ENCODE measurements at regions not wholly inside any gene's neighbourhood (a gene's known extent, or its start where the extent isn't known, plus 50 kb on each side); places are given as distances from the start of the nearest gene placed in this dataset.

DNA sequence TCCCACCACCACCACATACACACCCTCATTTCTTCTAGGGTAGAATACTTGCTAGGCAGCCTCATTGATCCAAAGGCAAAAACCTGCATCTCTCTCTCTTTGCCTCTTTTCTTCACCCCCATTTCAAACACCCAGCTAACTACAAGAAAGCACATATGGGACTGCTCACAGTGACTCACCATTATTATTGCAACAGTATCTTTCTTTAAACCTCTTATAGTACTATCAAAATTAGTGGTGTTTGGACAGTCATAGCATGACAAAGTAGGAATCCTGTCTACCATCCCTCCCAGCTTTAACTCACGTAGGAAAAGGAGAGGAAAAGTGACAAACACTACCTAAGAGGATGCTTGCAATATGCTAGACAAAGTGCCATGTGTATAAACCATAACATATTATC is 422.5 kb upstream of the CRIM1 start:
- H3K79me2 ChIP-seq (ENCODE audit: control insufficient read depth in 1 of 2, insufficient read depth in 2 of 2, low read length in 2 of 2) = no peaks in the 10 kb centered on the region
- no peak overlapping the region for H2BK5ac ChIP-seq (ENCODE audit: low read depth, low read length)
- no peaks in the 10 kb centered on the region for H3K27me3 ChIP-seq (replicated peaks in 1 of 4; ENCODE audit: control insufficient read depth in 3 of 4, extremely low read depth in 1 of 4, insufficient read depth in 3 of 4, low read length in 3 of 4)
- no peak overlapping the region for H3K4me2 ChIP-seq (ENCODE audit: insufficient read depth in 1 of 2, low read depth in 2 of 2, low read length in 2 of 2)
- H3K4me3 ChIP-seq (ENCODE audit: extremely low read depth in 1 of 4, insufficient read depth in 2 of 4, low read depth in 3 of 4, low read length in 4 of 4) = no peak overlapping the region
- H4K8ac ChIP-seq (ENCODE audit: extremely low read depth, insufficient read depth, low read length) = no peak overlapping the region
- no peak overlapping the region for H3K4ac ChIP-seq (replicated peaks; ENCODE audit: insufficient read length, low read depth, low read length)
- no peak overlapping the region for H3K27ac ChIP-seq (ENCODE audit: low read depth, low read length)
- no peaks in the 10 kb centered on the region for H3K79me1 ChIP-seq (ENCODE audit: low read depth, low read length)
- H3K4me1 ChIP-seq (replicated peaks in 1 of 4; ENCODE audit: control insufficient read depth in 3 of 4, insufficient read depth in 4 of 4, low read length in 3 of 4) = no peaks in the 10 kb centered on the region
- H3K23me2 ChIP-seq (ENCODE audit: low read depth, low read length) = no peaks in the 10 kb centered on the region
- H4K20me1 ChIP-seq (replicated peaks in 1 of 2; ENCODE audit: control insufficient read depth in 1 of 2, insufficient read depth in 2 of 2, low read length in 2 of 2) = no peaks in the 10 kb centered on the region
- no peak overlapping the region for H3K9ac ChIP-seq (replicated peaks in 1 of 4; ENCODE audit: extremely low read depth in 1 of 4, low read depth in 3 of 4, low read length in 3 of 4)
- FAIRE-seq = no peak
- no peak overlapping the region for H2AFZ ChIP-seq (ENCODE audit: low read length)
- no peaks in the 10 kb centered on the region for H3K9me3 ChIP-seq (ENCODE audit: insufficient read depth in 2 of 2, low read depth in 1 of 2, low read length in 1 of 2)
- no peak overlapping the region for H4K91ac ChIP-seq (replicated peaks; ENCODE audit: insufficient read length, low read length)
- H2AK5ac ChIP-seq (ENCODE audit: low read depth, low read length) = no peak overlapping the region
- H2BK15ac ChIP-seq (ENCODE audit: low read length) = no peak overlapping the region
- DNase-seq (ENCODE audit: low read depth in 1 of 2, low spot score in 2 of 2) = no peak
- H2BK120ac ChIP-seq (replicated peaks; ENCODE audit: low read depth, low read length) = no peak overlapping the region
- no peak overlapping the region for H3K14ac ChIP-seq (ENCODE audit: insufficient read length)
- no peaks in the 10 kb centered on the region for H3K36me3 ChIP-seq (ENCODE audit: control insufficient read depth in 2 of 4, insufficient read depth in 4 of 4, low read length in 3 of 4)
- H2BK12ac ChIP-seq (ENCODE audit: low read depth, low read length) = no peak overlapping the region
- 87% methylated on average over 1 of the region's 1 CpG; no CpG with 5 or more reads in 1 of the 2 experiments for WGBS, 2 experiments (ENCODE audit: extremely low coverage in 1 of 2, insufficient coverage in 1 of 2, insufficient read length in 1 of 2, insufficient replicate concordance in 2 of 2, low coverage in 1 of 2, low lambda C conversion rate in 2 of 2, missing lambda C conversion rate in 1 of 2)
- H3K18ac ChIP-seq (ENCODE audit: extremely low read depth, low read length) = no peak overlapping the region
- CTCF ChIA-PET (ENCODE audit: partially characterized antibody) = interaction anchor here (0.6 to 1.9 kb wide), 4 partner anchors 13 to 1202 kb away, joined by 3 to 4 read pairs (median 4); no protein-coding TSS in a partner anchor
- H3K56ac ChIP-seq (replicated peaks; ENCODE audit: insufficient read length, low read depth, low read length) = no peak overlapping the region
- no peak overlapping the region for H2BK20ac ChIP-seq (ENCODE audit: low read length)
- H3K23ac ChIP-seq (ENCODE audit: insufficient read length) = no peak overlapping the region
- H4K5ac ChIP-seq (ENCODE audit: insufficient read length, low read depth, low read length) = no peak overlapping the region
- POLR2A ChIA-PET (ENCODE audit: partially characterized antibody) = no interaction called here
- no peak for TF ChIP-seq KDM1A (IDR thresholded peaks at IDR 0.05; ENCODE audit: borderline replicate concordance, low read length)
- TF ChIP-seq E2F6 (IDR thresholded peaks at IDR 0.05) = no peak
- TF ChIP-seq CEBPB (IDR thresholded peaks at IDR 0.05; ENCODE audit: low read depth, low read length) = no peak
- TF ChIP-seq FOSL1 (IDR thresholded peaks at IDR 0.05; ENCODE audit: insufficient read depth, low read depth, low read length) = no peak
- TF ChIP-seq POU5F1 (IDR thresholded peaks at IDR 0.05; ENCODE audit: low read depth, low read length) = no peak
- no peak for TF ChIP-seq RNF2 (IDR thresholded peaks at IDR 0.05; ENCODE audit: borderline replicate concordance, low read depth, low read length, missing control alignments, poor library complexity, severe bottlenecking)
- no peak for TF ChIP-seq ZNF274 (IDR thresholded peaks at IDR 0.05; ENCODE audit: borderline replicate concordance, extremely low read depth, low read length)
- no peak for TF ChIP-seq JUND (IDR thresholded peaks at IDR 0.05; ENCODE audit: low read length)
- TF ChIP-seq EP300 (IDR thresholded peaks at IDR 0.05; ENCODE audit: borderline replicate concordance in 1 of 2, low read depth in 2 of 2, low read length in 2 of 2) = no peak
- TF ChIP-seq CTBP2 (IDR thresholded peaks at IDR 0.05; ENCODE audit: borderline replicate concordance, insufficient read depth, insufficient read length, low read length) = no peak
- TF ChIP-seq RAD21 (IDR thresholded peaks at IDR 0.05 in 1 of 2, conservative IDR thresholded peaks at IDR 0.05 in 1 of 2; ENCODE audit: low read depth in 2 of 2, low read length in 2 of 2) = no peak
- TF ChIP-seq RBBP5 (IDR thresholded peaks at IDR 0.05; ENCODE audit: borderline replicate concordance, low read depth, low read length) = no peak
- TF ChIP-seq TEAD4 (IDR thresholded peaks at IDR 0.05; ENCODE audit: low read depth, low read length) = no peak

Data from H1 (cell line).